H9 (cell line): ENCODE measurements at regions not wholly inside any gene's neighbourhood (a gene's known extent, or its start where the extent isn't known, plus 50 kb on each side); places are given as distances from the start of the nearest gene placed in this dataset.

Experiments used
- DNase-seq: peaks from one replicate; pipeline ENCODE4 v3.0.0-alpha.2; 2017
- H2AFZ ChIP-seq: one replicate; pipeline ENCODE4 v1.6.1; 2013; ENCODE audit warnings: mild to moderate bottlenecking, low read length, control low read depth, moderate library complexity
- H2AK5ac ChIP-seq: 2 replicates; pipeline ENCODE4 v1.6.1; 2013; ENCODE audit warnings: low read length, control low read depth, mixed read lengths; ENCODE audit not compliant: insufficient read length
- H2BK120ac ChIP-seq: one replicate; pipeline ENCODE4 v1.6.1; 2013; ENCODE audit warnings: low read depth, mild to moderate bottlenecking, low read length, control low read depth, inconsistent platforms; ENCODE audit not compliant: poor library complexity, severe bottlenecking
- H2BK12ac ChIP-seq: 2 replicates; pipeline ENCODE4 v1.6.1; 2013; ENCODE audit warnings: low read length, control low read depth, mixed read lengths, low read depth; ENCODE audit not compliant: insufficient read length
- H2BK15ac ChIP-seq: 2 replicates; pipeline ENCODE4 v1.6.1; 2013; ENCODE audit warnings: low read depth, low read length, control low read depth
- H2BK20ac ChIP-seq: one replicate; pipeline ENCODE4 v1.6.1; 2013; ENCODE audit warnings: low read depth, mild to moderate bottlenecking, low read length, control low read depth, inconsistent platforms; ENCODE audit not compliant: poor library complexity, severe bottlenecking
- H2BK5ac ChIP-seq: 2 replicates; pipeline ENCODE4 v1.6.1; 2013; ENCODE audit warnings: low read length, control low read depth, mixed read lengths; ENCODE audit not compliant: insufficient read length
- H3K14ac ChIP-seq: 2 replicates; pipeline ENCODE4 v1.6.1; 2013; ENCODE audit warnings: low read length, control low read depth; ENCODE audit not compliant: insufficient read depth
- H3K18ac ChIP-seq: 2 replicates; pipeline ENCODE4 v1.6.1; 2013; ENCODE audit warnings: low read depth, mild to moderate bottlenecking, mixed read lengths, low read length, control low read depth; ENCODE audit not compliant: insufficient read length
- H3K23ac ChIP-seq: 2 replicates; pipeline ENCODE4 v1.6.1; 2013; ENCODE audit warnings: low read length, control low read depth, mixed read lengths, low read depth; ENCODE audit not compliant: insufficient read length
- H3K23me2 ChIP-seq: 2 replicates; pipeline ENCODE4 v1.6.1; 2013; ENCODE audit warnings: low read depth, mild to moderate bottlenecking, mixed read lengths, low read length, control low read depth; ENCODE audit not compliant: insufficient read length, poor library complexity, severe bottlenecking
- H3K27ac ChIP-seq: 2 replicates; pipeline ENCODE4 v1.5.1; 2013; ENCODE audit warnings: low read length, control low read depth, mixed read lengths, low read depth; ENCODE audit not compliant: insufficient read length
- H3K27me3 ChIP-seq: 2 replicates; pipeline ENCODE4 v1.6.1; 2013; ENCODE audit warnings: low read length, control low read depth, inconsistent platforms; ENCODE audit not compliant: insufficient read depth
- H3K4ac ChIP-seq: 2 replicates; pipeline ENCODE4 v1.6.1; 2013; ENCODE audit warnings: low read depth, mild to moderate bottlenecking, control low read depth, inconsistent platforms, low read length, moderate library complexity
- H3K4me1 ChIP-seq: 2 replicates; pipeline ENCODE4 v1.6.1; 2013; ENCODE audit warnings: low read length, control low read depth, inconsistent platforms; ENCODE audit not compliant: insufficient read depth
- H3K4me2 ChIP-seq: 2 replicates; pipeline ENCODE4 v1.6.1; 2013; ENCODE audit warnings: low read length, control low read depth, mixed read lengths; ENCODE audit not compliant: insufficient read length, insufficient read depth
- H3K56ac ChIP-seq: 2 replicates; pipeline ENCODE4 v1.6.1; 2013; ENCODE audit warnings: low read depth, mild to moderate bottlenecking, mixed read lengths, low read length, control low read depth; ENCODE audit not compliant: insufficient read length
- H3K79me1 ChIP-seq: 2 replicates; pipeline ENCODE4 v1.6.1; 2013; ENCODE audit warnings: low read depth, mild to moderate bottlenecking, moderate library complexity, low read length, control low read depth, inconsistent platforms; ENCODE audit not compliant: insufficient read depth, poor library complexity, severe bottlenecking
- H3K79me2 ChIP-seq: 2 replicates; pipeline ENCODE4 v1.6.1; 2013; ENCODE audit warnings: low read length, control low read depth, inconsistent platforms; ENCODE audit not compliant: insufficient read depth
- H3K9ac ChIP-seq: 2 replicates; pipeline ENCODE4 v1.6.1; 2013; ENCODE audit warnings: low read length, control low read depth, mixed read lengths; ENCODE audit not compliant: insufficient read length; ENCODE audit errors: extremely low read depth
- H3K9me3 ChIP-seq: one replicate; pipeline ENCODE4 v1.6.1; 2013; ENCODE audit warnings: low read depth, low read length, inconsistent platforms; ENCODE audit not compliant: control insufficient read depth
- H3T11ph ChIP-seq: one replicate; pipeline ENCODE4 v1.6.1; 2013; ENCODE audit warnings: mild to moderate bottlenecking, low read length, control low read depth, inconsistent platforms
- H4K20me1 ChIP-seq: one replicate; pipeline ENCODE4 v1.6.1; 2013; ENCODE audit not compliant: control insufficient read depth, insufficient read length, insufficient read depth
- H4K5ac ChIP-seq: 2 replicates; pipeline ENCODE4 v1.6.1; 2013; ENCODE audit warnings: low read depth, mild to moderate bottlenecking, mixed read lengths, low read length, control low read depth; ENCODE audit not compliant: insufficient read length
- H4K8ac ChIP-seq: replicated peaks from 2 replicates; pipeline ENCODE4 v1.6.1; 2013; ENCODE audit warnings: low read length, control low read depth, mixed read lengths, low read depth; ENCODE audit not compliant: insufficient read length
- H4K91ac ChIP-seq: 2 replicates; pipeline ENCODE4 v1.6.1; 2013; ENCODE audit warnings: low read depth, mild to moderate bottlenecking, moderate library complexity, mixed read lengths, low read length, control low read depth; ENCODE audit not compliant: insufficient read length
- H3K27ac Mint-ChIP-seq, 3 experiments: 2 replicates in 2 of 3; 3 replicates in 1 of 3; pipeline ENCODE4 v1.8.0; 2020 to 2021; ENCODE audit warnings: mixed read lengths in 3 of 3, mild to moderate bottlenecking in 1 of 3, moderate library complexity in 1 of 3
- H3K27me3 Mint-ChIP-seq: 2 replicates; pipeline ENCODE4 v1.8.0; 2021; ENCODE audit warnings: low read depth, mild to moderate bottlenecking, moderate library complexity, mixed read lengths
- H3K36me3 Mint-ChIP-seq, 3 experiments: 2 replicates in 2 of 3; 3 replicates in 1 of 3; pipeline ENCODE4 v1.8.0; 2020 to 2021; ENCODE audit warnings: low read depth in 3 of 3, mixed read lengths in 3 of 3; ENCODE audit not compliant: insufficient read depth in 1 of 3
- H3K4me1 Mint-ChIP-seq, 2 experiments: 2 replicates each; pipeline ENCODE4 v1.8.0; 2020; ENCODE audit warnings: mixed read lengths in 2 of 2
- H3K4me3 Mint-ChIP-seq, 2 experiments: 2 replicates in 1 of 2; 3 replicates in 1 of 2; pipeline ENCODE4 v1.8.0; 2020 to 2021; ENCODE audit warnings: mild to moderate bottlenecking in 2 of 2, mixed read lengths in 2 of 2, moderate library complexity in 1 of 2
- H3K9me3 Mint-ChIP-seq, 2 experiments: 2 replicates in 1 of 2; 3 replicates in 1 of 2; pipeline ENCODE4 v1.8.0; 2020; ENCODE audit warnings: mild to moderate bottlenecking in 2 of 2, mixed read lengths in 2 of 2, moderate library complexity in 1 of 2
- CTCF ChIP-seq: fragments of 200-600 bp; sonication (generic); conservative IDR thresholded peaks from 3 replicates; pipeline ENCODE4 v1.8.0; 2021; ENCODE audit warnings: antibody characterized with exemption, mild to moderate bottlenecking

- H4K91ac ChIP-seq, result no peak overlapping the region
- no peak overlapping the region for H2BK5ac ChIP-seq
- no peaks in the 10 kb centered on the region for H3K9me3 Mint-ChIP-seq
- no peaks in the 10 kb centered on the region for H3K9me3 ChIP-seq
- H4K5ac ChIP-seq, result no peak overlapping the region
- peaks cover 11 to 20% of the 10 kb centered on the region in 2 experiments for H3K4me1 Mint-ChIP-seq
- H3K23ac ChIP-seq, result no peak overlapping the region
- DNase-seq, result no peak
- no peak overlapping the region for H3K9ac ChIP-seq
- no peak overlapping the region for H3K4me3 Mint-ChIP-seq
- H3K36me3 Mint-ChIP-seq, result no peaks in the 10 kb centered on the region; a peak in 1 of 7 replicates
- no peaks in the 10 kb centered on the region for H3K27me3 ChIP-seq
- no peak overlapping the region for H2AK5ac ChIP-seq
- no peak overlapping the region for H2BK120ac ChIP-seq
- no peaks in the 10 kb centered on the region for H3K79me2 ChIP-seq
- no peaks in the 10 kb centered on the region for H3K23me2 ChIP-seq
- no peak overlapping the region for H2BK12ac ChIP-seq
- H3K14ac ChIP-seq, result no peak overlapping the region
- no peak overlapping the region for H3K27ac ChIP-seq
- H3K27ac Mint-ChIP-seq, result peak overlapping the region in 1 of 3 experiments; percentile 10; a peak in 1 of 7 replicates
- no peak overlapping the region for H3K4ac ChIP-seq
- no peak overlapping the region for H3K18ac ChIP-seq
- H4K8ac ChIP-seq, result no peak overlapping the region
- peaks cover 3% of the 10 kb centered on the region for H3K27me3 Mint-ChIP-seq
- no peak overlapping the region for H3K4me2 ChIP-seq
- peaks cover 3% of the 10 kb centered on the region; the same call in 1 of the 2 replicates for H3K4me1 ChIP-seq
- no peak overlapping the region for H2AFZ ChIP-seq
- no peaks in the 10 kb centered on the region for H4K20me1 ChIP-seq
- no peak overlapping the region for H3K56ac ChIP-seq
- H2BK20ac ChIP-seq, result no peak overlapping the region
- no peak for TF ChIP-seq CTCF
- H3K79me1 ChIP-seq, result no peaks in the 10 kb centered on the region
- no peak overlapping the region for H3T11ph ChIP-seq
- H2BK15ac ChIP-seq, result no peak overlapping the region
Measured at GRCh38 chr5:158177146-158177545, 318.2 kb upstream of the CLINT1 start.
